ENCODE measurements at regions not wholly inside any gene's neighbourhood (a gene's known extent, or its start where the extent isn't known, plus 50 kb on each side); places are given as distances from the start of the nearest gene placed in this dataset.

GRCh38 chr15:70491641-70492040, 271.7 kb downstream of the UACA start (continued):
- TF ChIP-seq BCL11A (IDR thresholded peaks at IDR 0.05; ENCODE audit: low read depth in 2 of 2, low read length in 2 of 2): no peak
- no peak for TF ChIP-seq SRF (IDR thresholded peaks at IDR 0.05; ENCODE audit: low read depth, low read length)
- TF ChIP-seq TAF1 (IDR thresholded peaks at IDR 0.05; ENCODE audit: low read depth, low read length): no peak
- TF ChIP-seq GABPA (IDR thresholded peaks at IDR 0.05; ENCODE audit: borderline replicate concordance, insufficient read depth, low read length): no peak
- no peak for TF ChIP-seq POU5F1 (IDR thresholded peaks at IDR 0.05; ENCODE audit: low read depth, low read length)

Data from H1 (cell line).